ENCODE measurements at regions not wholly inside any gene's neighbourhood (a gene's known extent, or its start where the extent isn't known, plus 50 kb on each side); places are given as distances from the start of the nearest gene placed in this dataset.
A peak's percentile ranks its signal among the peaks of the same experiment; 100 is the strongest.
"Not testable (repeated sequence)": the region's sequence is repeated elsewhere in the genome, so short reads cannot be mapped to it uniquely, and the experiment has no call there.

DNA sequence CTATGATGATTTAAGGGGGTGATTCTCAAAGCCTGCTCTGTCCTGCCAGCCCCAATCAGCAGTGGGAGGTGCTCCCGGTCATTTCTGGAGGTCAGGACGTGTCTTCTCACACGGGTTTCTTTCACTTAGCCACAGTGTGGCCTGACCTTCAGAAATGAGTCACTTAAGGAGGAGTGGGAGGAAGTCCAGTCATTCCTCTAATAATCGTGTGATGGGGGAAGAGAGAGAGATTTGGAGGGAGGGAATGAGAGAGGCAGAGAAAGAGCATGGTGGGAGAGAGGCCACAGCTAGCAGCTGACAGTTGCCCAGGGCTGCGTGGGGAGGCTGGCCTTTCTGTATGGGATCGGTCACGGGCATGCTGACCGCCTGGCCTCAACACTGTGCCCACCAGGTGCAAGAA, 142.6 kb upstream of the ZNF469 start:
- TF ChIP-seq, protein P1, sequence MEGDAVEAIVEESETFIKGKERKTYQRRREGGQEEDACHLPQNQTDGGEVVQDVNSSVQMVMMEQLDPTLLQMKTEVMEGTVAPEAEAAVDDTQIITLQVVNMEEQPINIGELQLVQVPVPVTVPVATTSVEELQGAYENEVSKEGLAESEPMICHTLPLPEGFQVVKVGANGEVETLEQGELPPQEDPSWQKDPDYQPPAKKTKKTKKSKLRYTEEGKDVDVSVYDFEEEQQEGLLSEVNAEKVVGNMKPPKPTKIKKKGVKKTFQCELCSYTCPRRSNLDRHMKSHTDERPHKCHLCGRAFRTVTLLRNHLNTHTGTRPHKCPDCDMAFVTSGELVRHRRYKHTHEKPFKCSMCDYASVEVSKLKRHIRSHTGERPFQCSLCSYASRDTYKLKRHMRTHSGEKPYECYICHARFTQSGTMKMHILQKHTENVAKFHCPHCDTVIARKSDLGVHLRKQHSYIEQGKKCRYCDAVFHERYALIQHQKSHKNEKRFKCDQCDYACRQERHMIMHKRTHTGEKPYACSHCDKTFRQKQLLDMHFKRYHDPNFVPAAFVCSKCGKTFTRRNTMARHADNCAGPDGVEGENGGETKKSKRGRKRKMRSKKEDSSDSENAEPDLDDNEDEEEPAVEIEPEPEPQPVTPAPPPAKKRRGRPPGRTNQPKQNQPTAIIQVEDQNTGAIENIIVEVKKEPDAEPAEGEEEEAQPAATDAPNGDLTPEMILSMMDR (IDR thresholded peaks at IDR 0.05; ENCODE audit: extremely low read depth in 1 of 2, insufficient read depth in 1 of 2, low read depth in 1 of 2, low read length in 2 of 2): not testable (repeated sequence)
- TF ChIP-seq JUN (IDR thresholded peaks at IDR 0.05; ENCODE audit: borderline replicate concordance, insufficient read depth, insufficient read length, low read depth) (peak; percentile 58), POLR2AphosphoS5 (IDR thresholded peaks at IDR 0.05; ENCODE audit: insufficient read depth, low read depth, low read length) (peak; percentile 26)
- not testable (repeated sequence) for TF ChIP-seq POLR2A, MYC (IDR thresholded peaks at IDR 0.05; ENCODE audit: low read depth, low read length)
